HEK293T (cell line): ENCODE measurements at regions not wholly inside any gene's neighbourhood (a gene's known extent, or its start where the extent isn't known, plus 50 kb on each side); places are given as distances from the start of the nearest gene placed in this dataset.

Experiments
- BHLHE40 ChIP-seq: fragments of 450-650 bp; IDR thresholded peaks from 2 replicates; pipeline ENCODE4 v1.6.1; 2016; ENCODE audit warnings: mild to moderate bottlenecking, moderate library complexity, borderline replicate concordance
- FOXA1 ChIP-seq: fragments of 450-650 bp; IDR thresholded peaks from 2 replicates; pipeline ENCODE4 v1.6.1; 2016; ENCODE audit warnings: mild to moderate bottlenecking
- FOXK2 ChIP-seq: fragments of 450-650 bp; IDR thresholded peaks from 2 replicates; pipeline ENCODE4 v1.6.1; 2016; ENCODE audit warnings: mild to moderate bottlenecking
- NFRKB ChIP-seq: fragments of 450-650 bp; IDR thresholded peaks from 2 replicates; pipeline ENCODE4 v1.6.1; 2016; ENCODE audit warnings: mild to moderate bottlenecking, moderate library complexity
- PKNOX1 ChIP-seq: fragments of 450-650 bp; IDR thresholded peaks from 2 replicates; pipeline ENCODE4 v1.6.1; 2016
- SP1 ChIP-seq: fragments of 450-650 bp; IDR thresholded peaks from 2 replicates; pipeline ENCODE4 v1.6.1; 2017
- TARDBP ChIP-seq: fragments of 450-650 bp; IDR thresholded peaks from 2 replicates; pipeline ENCODE4 v1.6.1; 2016
- ZNF384 ChIP-seq: fragments of 450-650 bp; IDR thresholded peaks from 2 replicates; pipeline ENCODE4 v1.6.1; 2016

- TF ChIP-seq ZNF384 = no peak
- no peak for TF ChIP-seq NFRKB
- TF ChIP-seq TARDBP = no peak
- no peak for TF ChIP-seq FOXK2
- TF ChIP-seq BHLHE40 = no peak
- no peak for TF ChIP-seq PKNOX1
- no peak for TF ChIP-seq SP1
- TF ChIP-seq FOXA1 = no peak
These were observed 1623.9 kb upstream of the ACVR2A start for GRCh38 chr2:146220957-146221356.
